Breast epithelium (tissue), 3 donors: ENCODE measurements at regions not wholly inside any gene's neighbourhood (a gene's known extent, or its start where the extent isn't known, plus 50 kb on each side); places are given as distances from the start of the nearest gene placed in this dataset.
"Not testable (repeated sequence)": the region's sequence is repeated elsewhere in the genome, so short reads cannot be mapped to it uniquely, and the experiment has no call there.

Experiments used
- POLR2A ChIP-seq: fragments of 450-650 bp; IDR thresholded peaks from one replicate; pipeline ENCODE4 v1.6.1; 2016; ENCODE audit warnings: antibody characterized with exemption, mild to moderate bottlenecking, moderate library complexity
- POLR2AphosphoS5 ChIP-seq, 3 donors: sonication (generic); formaldehyde crosslinking; IDR thresholded peaks; one replicate each; pipeline ENCODE4 v1.6.1; 2017; ENCODE audit warnings: antibody characterized with exemption in 3 of 3
- TF ChIP-seq, protein P1 (sequence below), 3 donors: fragments of 450-650 bp; IDR thresholded peaks; one replicate each; pipeline ENCODE4 v1.5.1; 2016 to 2017; ENCODE audit warnings: antibody characterized with exemption in 3 of 3, mild to moderate bottlenecking in 3 of 3, moderate library complexity in 3 of 3

DNA sequence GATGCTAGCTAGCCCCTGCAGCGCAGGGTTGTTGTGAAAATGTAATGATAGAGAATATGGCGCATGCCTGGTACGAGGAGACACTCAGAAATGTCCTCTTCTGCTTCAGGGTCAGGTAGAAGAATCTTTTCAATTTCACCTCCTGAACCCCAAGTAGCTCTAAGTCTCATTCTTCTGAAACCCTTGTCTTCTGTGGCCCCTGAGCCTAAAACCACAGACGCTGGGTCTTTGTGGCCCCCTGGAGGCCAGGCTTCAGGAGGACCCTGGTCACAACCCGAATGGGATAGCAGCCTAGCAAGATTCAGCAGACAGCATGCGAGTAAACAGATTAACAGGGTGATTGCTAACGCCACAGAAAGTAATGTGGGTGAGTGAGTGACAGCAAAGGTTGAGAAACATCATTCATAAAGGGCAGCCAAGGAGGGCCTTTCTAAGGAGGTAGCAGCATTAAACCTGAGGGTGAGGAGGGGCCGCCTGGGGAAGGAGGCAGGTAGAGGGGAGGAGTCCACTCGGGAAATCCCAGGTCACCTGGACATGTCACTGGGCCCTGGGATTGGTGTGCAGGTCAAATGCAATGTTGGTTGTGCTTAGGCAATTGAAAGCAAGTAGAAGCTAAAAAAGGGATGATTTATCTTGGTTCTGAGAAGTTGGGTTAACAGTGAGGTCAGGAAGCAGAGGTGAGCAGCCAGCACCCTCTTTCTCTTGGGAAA is 82.2 kb downstream of the ARHGAP11B start:
- TF ChIP-seq, protein P1, sequence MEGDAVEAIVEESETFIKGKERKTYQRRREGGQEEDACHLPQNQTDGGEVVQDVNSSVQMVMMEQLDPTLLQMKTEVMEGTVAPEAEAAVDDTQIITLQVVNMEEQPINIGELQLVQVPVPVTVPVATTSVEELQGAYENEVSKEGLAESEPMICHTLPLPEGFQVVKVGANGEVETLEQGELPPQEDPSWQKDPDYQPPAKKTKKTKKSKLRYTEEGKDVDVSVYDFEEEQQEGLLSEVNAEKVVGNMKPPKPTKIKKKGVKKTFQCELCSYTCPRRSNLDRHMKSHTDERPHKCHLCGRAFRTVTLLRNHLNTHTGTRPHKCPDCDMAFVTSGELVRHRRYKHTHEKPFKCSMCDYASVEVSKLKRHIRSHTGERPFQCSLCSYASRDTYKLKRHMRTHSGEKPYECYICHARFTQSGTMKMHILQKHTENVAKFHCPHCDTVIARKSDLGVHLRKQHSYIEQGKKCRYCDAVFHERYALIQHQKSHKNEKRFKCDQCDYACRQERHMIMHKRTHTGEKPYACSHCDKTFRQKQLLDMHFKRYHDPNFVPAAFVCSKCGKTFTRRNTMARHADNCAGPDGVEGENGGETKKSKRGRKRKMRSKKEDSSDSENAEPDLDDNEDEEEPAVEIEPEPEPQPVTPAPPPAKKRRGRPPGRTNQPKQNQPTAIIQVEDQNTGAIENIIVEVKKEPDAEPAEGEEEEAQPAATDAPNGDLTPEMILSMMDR (IDR thresholded peaks at IDR 0.05): not testable (repeated sequence)
- TF ChIP-seq POLR2A; POLR2AphosphoS5 (IDR thresholded peaks at IDR 0.05): not testable (repeated sequence)
